ENCODE measurements at regions not wholly inside any gene's neighbourhood (a gene's known extent, or its start where the extent isn't known, plus 50 kb on each side); places are given as distances from the start of the nearest gene placed in this dataset.

DNA sequence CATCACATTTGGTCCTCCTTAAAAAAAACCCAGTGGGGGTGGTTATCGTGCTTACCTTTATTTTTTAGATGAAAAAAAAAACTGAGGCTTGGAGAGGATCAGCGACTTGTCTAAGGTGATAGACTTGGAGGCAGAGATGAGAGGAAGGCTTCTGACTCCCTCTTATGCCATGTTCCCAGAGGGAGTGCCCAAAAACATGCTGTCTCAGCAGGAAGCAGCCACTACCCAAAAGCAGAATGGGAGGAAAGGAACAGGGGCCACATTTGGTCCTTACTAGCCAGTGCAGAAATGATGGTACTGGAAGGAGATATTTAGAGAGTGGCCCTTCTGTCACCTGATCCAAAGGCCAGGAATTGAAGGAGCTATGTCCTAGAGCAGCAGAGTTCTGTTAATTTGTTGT is 118.4 kb downstream of the B3GNT2 start:
- DNase-seq (ENCODE audit: low read depth, low spot score) (no peak), ATAC-seq (no peak)
- H3K27ac ChIP-seq (ENCODE audit: low read length), result no peak overlapping the region
- TF ChIP-seq REST (IDR thresholded peaks at IDR 0.05; ENCODE audit: insufficient read depth in 1 of 2, low read depth in 2 of 2, low read length in 1 of 2) (no peak), TCF7L2 (IDR thresholded peaks at IDR 0.05; ENCODE audit: low read depth, low read length) (no peak), SIN3A (IDR thresholded peaks at IDR 0.05; ENCODE audit: borderline replicate concordance, insufficient read depth, low read depth, low read length) (no peak), CTCF (IDR thresholded peaks at IDR 0.05) (no peak), POLR2AphosphoS5 (IDR thresholded peaks at IDR 0.05; ENCODE audit: low read depth, low read length) (no peak)
- no peak overlapping the region for H3K4me3 ChIP-seq (ENCODE audit: low read depth in 2 of 2, low read length in 2 of 2)
- no peaks in the 10 kb centered on the region for H3K36me3 ChIP-seq (ENCODE audit: control insufficient read depth, insufficient read depth, low read length)
- no peaks in the 10 kb centered on the region for H3K27me3 ChIP-seq (ENCODE audit: control insufficient read depth, insufficient read depth, low read length)
- ChIA-PET POLR2A (no interaction called here), CTCF (no interaction called here)
- in situ Hi-C loops (cut with HindIII; ENCODE audit: low pct_unique_long_range_greater_than_20kb, low sequenced_read_pairs), result no loop called here
- H3K4me1 ChIP-seq (ENCODE audit: control insufficient read depth, insufficient read depth, low read length), result no peaks in the 10 kb centered on the region
- H3K9me3 ChIP-seq (ENCODE audit: control insufficient read depth, insufficient read depth, low read depth, low read length), result no peaks in the 10 kb centered on the region
- no TSS peak for BruUV-seq (replicated peaks)
- intact Hi-C loops (cut with micrococcal nuclease; ENCODE audit: unreplicated experiment), result no loop called here

GRCh38 chr2:62313449-62314227 is 117.7 kb downstream of the B3GNT2 start:
- no peak overlapping the region for H3K27ac ChIP-seq (ENCODE audit: low read length)
- H3K27me3 ChIP-seq (ENCODE audit: control insufficient read depth, insufficient read depth, low read length), result no peaks in the 10 kb centered on the region
- H3K9me3 ChIP-seq (ENCODE audit: control insufficient read depth, insufficient read depth, low read depth, low read length), result no peaks in the 10 kb centered on the region
- intact Hi-C loops (cut with micrococcal nuclease; ENCODE audit: unreplicated experiment), result no loop called here
- CTCF ChIA-PET, result no interaction called here
- ATAC-seq (no peak), DNase-seq (ENCODE audit: low read depth, low spot score) (no peak)
- TF ChIP-seq CTCF (IDR thresholded peaks at IDR 0.05) (no peak), POLR2AphosphoS5 (IDR thresholded peaks at IDR 0.05; ENCODE audit: low read depth, low read length) (no peak), SIN3A (IDR thresholded peaks at IDR 0.05; ENCODE audit: borderline replicate concordance, insufficient read depth, low read depth, low read length) (no peak), REST (IDR thresholded peaks at IDR 0.05; ENCODE audit: insufficient read depth in 1 of 2, low read depth in 2 of 2, low read length in 1 of 2) (no peak)
- in situ Hi-C loops (cut with HindIII; ENCODE audit: low pct_unique_long_range_greater_than_20kb, low sequenced_read_pairs), result no loop called here
- H3K4me3 ChIP-seq (ENCODE audit: low read depth in 2 of 2, low read length in 2 of 2), result no peak overlapping the region
- H3K4me1 ChIP-seq (ENCODE audit: control insufficient read depth, insufficient read depth, low read length), result no peaks in the 10 kb centered on the region
- POLR2A ChIA-PET, result no interaction called here
- no TSS peak for BruUV-seq (replicated peaks)
- no peaks in the 10 kb centered on the region for H3K36me3 ChIP-seq (ENCODE audit: control insufficient read depth, insufficient read depth, low read length)

All from Panc1 (cell line).